H9 (cell line): ENCODE measurements at regions not wholly inside any gene's neighbourhood (a gene's known extent, or its start where the extent isn't known, plus 50 kb on each side); places are given as distances from the start of the nearest gene placed in this dataset.

ENCODE experiments used
- DNase-seq: peaks from one replicate; pipeline ENCODE4 v3.0.0-alpha.2; 2017
- H2AFZ ChIP-seq: one replicate; pipeline ENCODE4 v1.6.1; 2013; ENCODE audit warnings: mild to moderate bottlenecking, low read length, control low read depth, moderate library complexity
- H2AK5ac ChIP-seq: 2 replicates; pipeline ENCODE4 v1.6.1; 2013; ENCODE audit warnings: low read length, control low read depth, mixed read lengths; ENCODE audit not compliant: insufficient read length
- H2BK120ac ChIP-seq: one replicate; pipeline ENCODE4 v1.6.1; 2013; ENCODE audit warnings: low read depth, mild to moderate bottlenecking, low read length, control low read depth, inconsistent platforms; ENCODE audit not compliant: poor library complexity, severe bottlenecking
- H2BK12ac ChIP-seq: 2 replicates; pipeline ENCODE4 v1.6.1; 2013; ENCODE audit warnings: low read length, control low read depth, mixed read lengths, low read depth; ENCODE audit not compliant: insufficient read length
- H2BK15ac ChIP-seq: 2 replicates; pipeline ENCODE4 v1.6.1; 2013; ENCODE audit warnings: low read depth, low read length, control low read depth
- H2BK20ac ChIP-seq: one replicate; pipeline ENCODE4 v1.6.1; 2013; ENCODE audit warnings: low read depth, mild to moderate bottlenecking, low read length, control low read depth, inconsistent platforms; ENCODE audit not compliant: poor library complexity, severe bottlenecking
- H2BK5ac ChIP-seq: 2 replicates; pipeline ENCODE4 v1.6.1; 2013; ENCODE audit warnings: low read length, control low read depth, mixed read lengths; ENCODE audit not compliant: insufficient read length
- H3K14ac ChIP-seq: 2 replicates; pipeline ENCODE4 v1.6.1; 2013; ENCODE audit warnings: low read length, control low read depth; ENCODE audit not compliant: insufficient read depth
- H3K18ac ChIP-seq: 2 replicates; pipeline ENCODE4 v1.6.1; 2013; ENCODE audit warnings: low read depth, mild to moderate bottlenecking, mixed read lengths, low read length, control low read depth; ENCODE audit not compliant: insufficient read length
- H3K23ac ChIP-seq: 2 replicates; pipeline ENCODE4 v1.6.1; 2013; ENCODE audit warnings: low read length, control low read depth, mixed read lengths, low read depth; ENCODE audit not compliant: insufficient read length
- H3K23me2 ChIP-seq: 2 replicates; pipeline ENCODE4 v1.6.1; 2013; ENCODE audit warnings: low read depth, mild to moderate bottlenecking, mixed read lengths, low read length, control low read depth; ENCODE audit not compliant: insufficient read length, poor library complexity, severe bottlenecking
- H3K27ac ChIP-seq: 2 replicates; pipeline ENCODE4 v1.5.1; 2013; ENCODE audit warnings: low read length, control low read depth, mixed read lengths, low read depth; ENCODE audit not compliant: insufficient read length
- H3K27me3 ChIP-seq: 2 replicates; pipeline ENCODE4 v1.6.1; 2013; ENCODE audit warnings: low read length, control low read depth, inconsistent platforms; ENCODE audit not compliant: insufficient read depth
- H3K4ac ChIP-seq: 2 replicates; pipeline ENCODE4 v1.6.1; 2013; ENCODE audit warnings: low read depth, mild to moderate bottlenecking, control low read depth, inconsistent platforms, low read length, moderate library complexity
- H3K4me1 ChIP-seq: 2 replicates; pipeline ENCODE4 v1.6.1; 2013; ENCODE audit warnings: low read length, control low read depth, inconsistent platforms; ENCODE audit not compliant: insufficient read depth
- H3K4me2 ChIP-seq: 2 replicates; pipeline ENCODE4 v1.6.1; 2013; ENCODE audit warnings: low read length, control low read depth, mixed read lengths; ENCODE audit not compliant: insufficient read length, insufficient read depth
- H3K56ac ChIP-seq: 2 replicates; pipeline ENCODE4 v1.6.1; 2013; ENCODE audit warnings: low read depth, mild to moderate bottlenecking, mixed read lengths, low read length, control low read depth; ENCODE audit not compliant: insufficient read length
- H3K79me1 ChIP-seq: 2 replicates; pipeline ENCODE4 v1.6.1; 2013; ENCODE audit warnings: low read depth, mild to moderate bottlenecking, moderate library complexity, low read length, control low read depth, inconsistent platforms; ENCODE audit not compliant: insufficient read depth, poor library complexity, severe bottlenecking
- H3K79me2 ChIP-seq: 2 replicates; pipeline ENCODE4 v1.6.1; 2013; ENCODE audit warnings: low read length, control low read depth, inconsistent platforms; ENCODE audit not compliant: insufficient read depth
- H3K9ac ChIP-seq: 2 replicates; pipeline ENCODE4 v1.6.1; 2013; ENCODE audit warnings: low read length, control low read depth, mixed read lengths; ENCODE audit not compliant: insufficient read length; ENCODE audit errors: extremely low read depth
- H3K9me3 ChIP-seq: one replicate; pipeline ENCODE4 v1.6.1; 2013; ENCODE audit warnings: low read depth, low read length, inconsistent platforms; ENCODE audit not compliant: control insufficient read depth
- H3T11ph ChIP-seq: one replicate; pipeline ENCODE4 v1.6.1; 2013; ENCODE audit warnings: mild to moderate bottlenecking, low read length, control low read depth, inconsistent platforms
- H4K20me1 ChIP-seq: one replicate; pipeline ENCODE4 v1.6.1; 2013; ENCODE audit not compliant: control insufficient read depth, insufficient read length, insufficient read depth
- H4K5ac ChIP-seq: 2 replicates; pipeline ENCODE4 v1.6.1; 2013; ENCODE audit warnings: low read depth, mild to moderate bottlenecking, mixed read lengths, low read length, control low read depth; ENCODE audit not compliant: insufficient read length
- H4K8ac ChIP-seq: replicated peaks from 2 replicates; pipeline ENCODE4 v1.6.1; 2013; ENCODE audit warnings: low read length, control low read depth, mixed read lengths, low read depth; ENCODE audit not compliant: insufficient read length
- H4K91ac ChIP-seq: 2 replicates; pipeline ENCODE4 v1.6.1; 2013; ENCODE audit warnings: low read depth, mild to moderate bottlenecking, moderate library complexity, mixed read lengths, low read length, control low read depth; ENCODE audit not compliant: insufficient read length
- H3K27ac Mint-ChIP-seq, 3 experiments: 2 replicates in 2 of 3; 3 replicates in 1 of 3; pipeline ENCODE4 v1.8.0; 2020 to 2021; ENCODE audit warnings: mixed read lengths in 3 of 3, mild to moderate bottlenecking in 1 of 3, moderate library complexity in 1 of 3
- H3K27me3 Mint-ChIP-seq: 2 replicates; pipeline ENCODE4 v1.8.0; 2021; ENCODE audit warnings: low read depth, mild to moderate bottlenecking, moderate library complexity, mixed read lengths
- H3K36me3 Mint-ChIP-seq, 3 experiments: 2 replicates in 2 of 3; 3 replicates in 1 of 3; pipeline ENCODE4 v1.8.0; 2020 to 2021; ENCODE audit warnings: low read depth in 3 of 3, mixed read lengths in 3 of 3; ENCODE audit not compliant: insufficient read depth in 1 of 3
- H3K4me1 Mint-ChIP-seq, 2 experiments: 2 replicates each; pipeline ENCODE4 v1.8.0; 2020; ENCODE audit warnings: mixed read lengths in 2 of 2
- H3K4me3 Mint-ChIP-seq, 2 experiments: 2 replicates in 1 of 2; 3 replicates in 1 of 2; pipeline ENCODE4 v1.8.0; 2020 to 2021; ENCODE audit warnings: mild to moderate bottlenecking in 2 of 2, mixed read lengths in 2 of 2, moderate library complexity in 1 of 2
- H3K9me3 Mint-ChIP-seq, 2 experiments: 2 replicates in 1 of 2; 3 replicates in 1 of 2; pipeline ENCODE4 v1.8.0; 2020; ENCODE audit warnings: mild to moderate bottlenecking in 2 of 2, mixed read lengths in 2 of 2, moderate library complexity in 1 of 2
- WGBS: extraction: QIAGEN DNeasy Blood & Tissue Kit; methylation state at CpG from one replicate; pipeline ENCODE4 v1.1.7; 2013; ENCODE audit warnings: missing lambda C conversion rate, low lambda C conversion rate, mixed read lengths; ENCODE audit not compliant: insufficient read length; ENCODE audit errors: extremely low coverage; 5-methylcytosine and 5-hydroxymethylcytosine counted together
- TF ChIP-seq, protein P1 (sequence below): fragments of 200-600 bp; sonication (generic); conservative IDR thresholded peaks from 3 replicates; pipeline ENCODE4 v1.8.0; 2021; ENCODE audit warnings: antibody characterized with exemption, mild to moderate bottlenecking

DNA sequence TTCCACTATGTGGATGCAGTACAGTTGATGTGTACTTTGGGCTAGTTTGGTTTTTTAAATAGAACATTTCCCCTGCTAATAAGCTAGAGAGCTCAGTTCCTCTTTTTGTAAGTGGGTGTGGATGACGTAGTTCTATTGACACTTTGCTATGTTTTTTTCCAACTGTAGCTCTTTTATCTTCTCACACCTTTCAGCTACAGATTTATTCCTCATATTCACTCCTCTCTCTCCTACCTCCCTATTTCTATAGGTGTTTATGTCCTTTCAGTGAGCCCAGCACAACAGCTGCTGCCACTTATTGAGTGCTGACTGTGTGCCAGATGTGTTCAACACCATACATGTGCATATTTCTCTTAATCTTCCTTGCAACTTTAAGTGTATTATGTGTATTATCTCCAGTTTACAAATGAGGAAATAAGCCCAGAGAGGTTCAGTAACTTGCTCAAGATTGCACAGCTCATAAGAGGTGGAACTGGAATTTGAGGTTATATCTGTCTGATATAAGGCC is 215.7 kb downstream of the SEMA6A start:
- no peak overlapping the region for H2BK120ac ChIP-seq
- H2AFZ ChIP-seq, result no peak overlapping the region
- no peak overlapping the region for H3T11ph ChIP-seq
- no peak overlapping the region for H3K9ac ChIP-seq
- H2BK5ac ChIP-seq, result no peak overlapping the region
- no peak overlapping the region for H3K23ac ChIP-seq
- H2AK5ac ChIP-seq, result no peak overlapping the region
- no peak overlapping the region for H2BK20ac ChIP-seq
- H3K4me3 Mint-ChIP-seq, result no peak overlapping the region
- H3K27me3 ChIP-seq, result no peaks in the 10 kb centered on the region
- H3K79me2 ChIP-seq, result no peaks in the 10 kb centered on the region
- no peaks in the 10 kb centered on the region for H3K9me3 ChIP-seq
- H3K18ac ChIP-seq, result no peak overlapping the region
- peaks cover 19% of the 10 kb centered on the region for H3K27me3 Mint-ChIP-seq
- H3K27ac ChIP-seq, result no peak overlapping the region
- no peak overlapping the region for H3K56ac ChIP-seq
- H3K27ac Mint-ChIP-seq, result no peak overlapping the region
- no peak overlapping the region for H4K91ac ChIP-seq
- H3K4ac ChIP-seq, result no peak overlapping the region
- H3K4me1 ChIP-seq, result no peaks in the 10 kb centered on the region
- H3K23me2 ChIP-seq, result peaks cover 7% of the 10 kb centered on the region
- H3K14ac ChIP-seq, result no peak overlapping the region
- H3K4me1 Mint-ChIP-seq, result peaks cover 7 to 8% of the 10 kb centered on the region in 2 experiments; a peak in 2 of 4 replicates
- peaks cover 2 to 9% of the 10 kb centered on the region in 2 experiments; a peak in 2 of 5 replicates for H3K9me3 Mint-ChIP-seq
- H3K36me3 Mint-ChIP-seq, result peaks cover 0 to 12% (median 2%) of the 10 kb centered on the region in 3 experiments; a peak in 5 of 7 replicates
- H4K8ac ChIP-seq, result no peak overlapping the region
- no CpG with 5 or more reads among the region's 1 CpG for WGBS
- TF ChIP-seq, protein P1, sequence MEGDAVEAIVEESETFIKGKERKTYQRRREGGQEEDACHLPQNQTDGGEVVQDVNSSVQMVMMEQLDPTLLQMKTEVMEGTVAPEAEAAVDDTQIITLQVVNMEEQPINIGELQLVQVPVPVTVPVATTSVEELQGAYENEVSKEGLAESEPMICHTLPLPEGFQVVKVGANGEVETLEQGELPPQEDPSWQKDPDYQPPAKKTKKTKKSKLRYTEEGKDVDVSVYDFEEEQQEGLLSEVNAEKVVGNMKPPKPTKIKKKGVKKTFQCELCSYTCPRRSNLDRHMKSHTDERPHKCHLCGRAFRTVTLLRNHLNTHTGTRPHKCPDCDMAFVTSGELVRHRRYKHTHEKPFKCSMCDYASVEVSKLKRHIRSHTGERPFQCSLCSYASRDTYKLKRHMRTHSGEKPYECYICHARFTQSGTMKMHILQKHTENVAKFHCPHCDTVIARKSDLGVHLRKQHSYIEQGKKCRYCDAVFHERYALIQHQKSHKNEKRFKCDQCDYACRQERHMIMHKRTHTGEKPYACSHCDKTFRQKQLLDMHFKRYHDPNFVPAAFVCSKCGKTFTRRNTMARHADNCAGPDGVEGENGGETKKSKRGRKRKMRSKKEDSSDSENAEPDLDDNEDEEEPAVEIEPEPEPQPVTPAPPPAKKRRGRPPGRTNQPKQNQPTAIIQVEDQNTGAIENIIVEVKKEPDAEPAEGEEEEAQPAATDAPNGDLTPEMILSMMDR, result no peak
- no peak overlapping the region for H4K5ac ChIP-seq
- no peak overlapping the region for H2BK15ac ChIP-seq
- no peak overlapping the region for H3K4me2 ChIP-seq
- H3K79me1 ChIP-seq, result no peaks in the 10 kb centered on the region
- no peak for DNase-seq
- no peaks in the 10 kb centered on the region for H4K20me1 ChIP-seq
- H2BK12ac ChIP-seq, result no peak overlapping the region
